ENCODE measurements at regions not wholly inside any gene's neighbourhood (a gene's known extent, or its start where the extent isn't known, plus 50 kb on each side); places are given as distances from the start of the nearest gene placed in this dataset.

GRCh38 chr13:78404846-78405360 lies 198.4 kb downstream of the POU4F1 start:
- DNase-seq: no peak
- H3K4me1 ChIP-seq (ENCODE audit: low read length): peaks cover 11% of the 10 kb centered on the region
- H3K4me2 ChIP-seq (ENCODE audit: low read depth, low read length): no peak overlapping the region
- H3K27ac ChIP-seq (ENCODE audit: low read length): no peak overlapping the region
- no peak overlapping the region for H2AFZ ChIP-seq (ENCODE audit: low read length)
- no peaks in the 10 kb centered on the region for H3K9me3 ChIP-seq (replicated peaks; ENCODE audit: insufficient read depth, low read length)
- no peaks in the 10 kb centered on the region for H3K36me3 ChIP-seq (replicated peaks; ENCODE audit: insufficient read depth, low read length)
- no peak overlapping the region for H3K9ac ChIP-seq (ENCODE audit: low read length)
- TF ChIP-seq EZH2phosphoT487 (IDR thresholded peaks at IDR 0.05; ENCODE audit: low read length) (no peak), EZH2 (optimal IDR thresholded peaks at IDR 0.05; ENCODE audit: low read depth, low read length) (no peak)
- TF ChIP-seq, protein P1, sequence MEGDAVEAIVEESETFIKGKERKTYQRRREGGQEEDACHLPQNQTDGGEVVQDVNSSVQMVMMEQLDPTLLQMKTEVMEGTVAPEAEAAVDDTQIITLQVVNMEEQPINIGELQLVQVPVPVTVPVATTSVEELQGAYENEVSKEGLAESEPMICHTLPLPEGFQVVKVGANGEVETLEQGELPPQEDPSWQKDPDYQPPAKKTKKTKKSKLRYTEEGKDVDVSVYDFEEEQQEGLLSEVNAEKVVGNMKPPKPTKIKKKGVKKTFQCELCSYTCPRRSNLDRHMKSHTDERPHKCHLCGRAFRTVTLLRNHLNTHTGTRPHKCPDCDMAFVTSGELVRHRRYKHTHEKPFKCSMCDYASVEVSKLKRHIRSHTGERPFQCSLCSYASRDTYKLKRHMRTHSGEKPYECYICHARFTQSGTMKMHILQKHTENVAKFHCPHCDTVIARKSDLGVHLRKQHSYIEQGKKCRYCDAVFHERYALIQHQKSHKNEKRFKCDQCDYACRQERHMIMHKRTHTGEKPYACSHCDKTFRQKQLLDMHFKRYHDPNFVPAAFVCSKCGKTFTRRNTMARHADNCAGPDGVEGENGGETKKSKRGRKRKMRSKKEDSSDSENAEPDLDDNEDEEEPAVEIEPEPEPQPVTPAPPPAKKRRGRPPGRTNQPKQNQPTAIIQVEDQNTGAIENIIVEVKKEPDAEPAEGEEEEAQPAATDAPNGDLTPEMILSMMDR (IDR thresholded peaks at IDR 0.05; ENCODE audit: low read length): no peak
- H3F3A ChIP-seq (ENCODE audit: insufficient read depth, low read length): no peaks in the 10 kb centered on the region
- H3K27me3 ChIP-seq (replicated peaks; ENCODE audit: insufficient read depth, low read length): no peaks in the 10 kb centered on the region
- no peaks in the 10 kb centered on the region for H3K9me2 ChIP-seq (replicated peaks; ENCODE audit: insufficient read depth, low read length)
- no peaks in the 10 kb centered on the region for H3K79me2 ChIP-seq (ENCODE audit: low read length)
- H3K4me3 ChIP-seq (ENCODE audit: low read length): no peak overlapping the region
- no peaks in the 10 kb centered on the region for H4K20me1 ChIP-seq (ENCODE audit: insufficient read depth, low read length)

DNA sequence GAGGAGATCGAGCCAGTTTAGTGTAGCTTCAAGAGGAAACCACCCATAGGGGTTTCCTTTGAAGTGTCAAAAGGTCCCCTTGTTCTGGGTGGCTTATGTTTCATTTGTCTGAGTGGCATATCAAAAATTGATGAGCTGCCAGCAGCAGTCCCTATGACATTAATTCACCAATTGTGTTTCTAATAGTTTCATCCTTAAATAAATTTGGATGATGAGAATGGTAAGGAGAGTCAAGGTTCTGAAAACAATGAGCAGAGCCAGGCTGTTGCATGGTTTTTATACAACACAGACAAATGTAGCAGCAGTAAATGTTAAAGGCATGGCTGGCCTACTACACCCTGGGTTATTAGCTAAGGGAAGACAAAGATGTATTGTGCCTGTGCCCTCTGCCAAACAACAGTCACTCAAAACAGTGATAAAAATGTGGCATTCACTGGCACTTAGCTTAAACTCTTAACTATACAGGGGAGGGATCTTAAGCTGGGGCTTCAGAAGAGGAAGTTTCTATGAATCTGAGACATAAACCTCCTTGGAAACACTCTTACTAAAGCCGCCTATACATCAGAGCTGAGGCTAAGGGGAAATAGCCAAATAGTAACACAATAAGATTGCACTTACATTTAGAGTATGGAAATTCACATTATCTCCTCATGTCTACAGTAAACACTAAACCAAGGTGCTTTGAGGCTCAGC lies 200.5 kb downstream of the POU4F1 start:
- Histone ChIP-seq H3K79me2 (ENCODE audit: low read length) (no peaks in the 10 kb centered on the region), H3K4me2 (ENCODE audit: low read depth, low read length) (no peak overlapping the region), H3K9me3 (replicated peaks; ENCODE audit: insufficient read depth, low read length) (no peaks in the 10 kb centered on the region), H3K4me1 (ENCODE audit: low read length) (peaks cover 21% of the 10 kb centered on the region), H3F3A (ENCODE audit: insufficient read depth, low read length) (no peaks in the 10 kb centered on the region), H3K9me2 (replicated peaks; ENCODE audit: insufficient read depth, low read length) (no peaks in the 10 kb centered on the region), H3K27ac (ENCODE audit: low read length) (no peak overlapping the region), H3K9ac (ENCODE audit: low read length) (no peak overlapping the region), H2AFZ (ENCODE audit: low read length) (no peak overlapping the region), H3K27me3 (replicated peaks; ENCODE audit: insufficient read depth, low read length) (no peaks in the 10 kb centered on the region), H3K36me3 (replicated peaks; ENCODE audit: insufficient read depth, low read length) (no peaks in the 10 kb centered on the region), H4K20me1 (ENCODE audit: insufficient read depth, low read length) (no peaks in the 10 kb centered on the region), H3K4me3 (ENCODE audit: low read length) (no peak overlapping the region)
- no peak for DNase-seq
- TF ChIP-seq, protein P1 (IDR thresholded peaks at IDR 0.05; ENCODE audit: low read length): no peak
- TF ChIP-seq EZH2phosphoT487 (IDR thresholded peaks at IDR 0.05; ENCODE audit: low read length) (no peak), EZH2 (optimal IDR thresholded peaks at IDR 0.05; ENCODE audit: low read depth, low read length) (no peak)

DNA sequence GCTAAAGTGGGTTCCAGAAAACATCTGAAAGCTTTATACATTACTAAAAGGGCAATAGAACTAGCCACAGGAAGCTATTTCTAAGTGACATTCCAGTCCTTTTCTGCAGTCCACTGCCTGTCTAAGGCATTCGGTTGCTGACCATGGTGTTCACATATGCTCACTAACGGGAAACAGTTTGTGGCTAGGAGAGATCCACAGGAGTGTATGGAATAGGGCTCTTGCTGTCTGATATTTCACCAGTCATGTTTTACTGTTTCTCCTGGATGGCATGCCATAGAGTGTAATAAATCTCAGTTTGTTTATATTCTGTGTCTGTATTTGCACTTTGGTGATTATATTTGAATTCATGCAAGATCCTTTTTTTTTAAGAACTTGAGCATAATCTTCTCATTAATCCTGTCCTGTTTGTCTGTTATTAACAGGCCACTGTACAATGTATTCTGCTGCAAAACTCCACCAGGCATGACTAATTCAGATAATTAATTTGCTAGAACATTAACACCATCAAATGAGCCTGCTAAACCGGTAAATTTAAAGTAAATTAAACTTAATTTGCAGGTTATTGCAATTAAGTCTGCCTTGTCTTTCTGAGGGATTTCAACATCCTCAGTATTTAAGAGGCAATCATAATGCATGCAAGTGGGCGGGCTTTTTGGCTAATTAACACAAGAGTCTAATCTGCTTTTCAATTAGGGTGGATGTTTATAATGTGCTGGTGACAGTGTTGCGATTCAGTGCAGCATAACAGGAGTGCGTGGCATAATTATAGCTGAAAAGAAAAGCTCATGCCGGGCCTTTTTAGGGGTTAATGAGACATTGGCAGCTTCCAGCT lies 201.3 kb downstream of the POU4F1 start:
- Histone ChIP-seq H2AFZ (ENCODE audit: low read length) (no peak overlapping the region), H3K9me2 (replicated peaks; ENCODE audit: insufficient read depth, low read length) (no peaks in the 10 kb centered on the region), H4K20me1 (ENCODE audit: insufficient read depth, low read length) (no peaks in the 10 kb centered on the region), H3K36me3 (replicated peaks; ENCODE audit: insufficient read depth, low read length) (no peaks in the 10 kb centered on the region), H3K27ac (ENCODE audit: low read length) (no peak overlapping the region), H3K4me3 (ENCODE audit: low read length) (no peak overlapping the region), H3K4me1 (ENCODE audit: low read length) (peaks cover 22% of the 10 kb centered on the region), H3K79me2 (ENCODE audit: low read length) (no peaks in the 10 kb centered on the region), H3F3A (ENCODE audit: insufficient read depth, low read length) (no peaks in the 10 kb centered on the region), H3K27me3 (replicated peaks; ENCODE audit: insufficient read depth, low read length) (no peaks in the 10 kb centered on the region), H3K9me3 (replicated peaks; ENCODE audit: insufficient read depth, low read length) (no peaks in the 10 kb centered on the region), H3K9ac (ENCODE audit: low read length) (no peak overlapping the region), H3K4me2 (ENCODE audit: low read depth, low read length) (no peak overlapping the region)
- TF ChIP-seq, protein P1 (IDR thresholded peaks at IDR 0.05; ENCODE audit: low read length): no peak
- DNase-seq: no peak

All from MM.1S (cell line).